Kidney (tissue), 13 donors: ENCODE measurements at regions not wholly inside any gene's neighbourhood (a gene's known extent, or its start where the extent isn't known, plus 50 kb on each side); places are given as distances from the start of the nearest gene placed in this dataset.
"Not testable (repeated sequence)": the region's sequence is repeated elsewhere in the genome, so short reads cannot be mapped to it uniquely, and the experiment has no call there.

ENCODE experiments used
- DNase-seq, 5 donors: peaks; one replicate each; pipeline ENCODE4 v3.0.0-alpha.2; 2013 to 2020
- FAIRE-seq: peaks from 2 replicates; lab custom pipeline; 2012; peaks lifted over from hg19 to GRCh38; lab: Jason Lieb, UNC
- H3K27ac ChIP-seq, 2 donors: one replicate each; pipeline ENCODE4 v1.7.0; 2013; ENCODE audit warnings: low read depth in 2 of 2, low read length in 2 of 2, inconsistent platforms in 1 of 2
- H3K27me3 ChIP-seq: one replicate; pipeline ENCODE4 v1.7.1; 2013; ENCODE audit warnings: low read length, inconsistent platforms; ENCODE audit not compliant: control insufficient read depth, insufficient read depth
- H3K36me3 ChIP-seq, 3 donors: one replicate each; pipeline versions ENCODE4 v1.7.0 to v1.7.1; 2013; ENCODE audit warnings: low read length in 3 of 3, control low read depth in 1 of 3, inconsistent platforms in 1 of 3; ENCODE audit not compliant: insufficient read depth in 3 of 3, control insufficient read depth in 2 of 3
- H3K4me1 ChIP-seq, 3 donors: one replicate each; pipeline versions ENCODE4 v1.7.0 to v1.7.1; 2013; ENCODE audit warnings: low read length in 3 of 3, inconsistent platforms in 1 of 3, low read depth in 1 of 3; ENCODE audit not compliant: control insufficient read depth in 2 of 3, insufficient read depth in 2 of 3
- H3K4me3 ChIP-seq, 3 donors: one replicate each; pipeline versions ENCODE4 v1.7.0 to v1.8.1; 2013; ENCODE audit warnings: low read length in 3 of 3, control low read depth in 1 of 3, inconsistent platforms in 1 of 3
- H3K9ac ChIP-seq, 3 donors: one replicate each; pipeline versions ENCODE4 v1.7.0 to v1.7.1; 2013; ENCODE audit warnings: low read length in 3 of 3, control low read depth in 1 of 3, inconsistent platforms in 1 of 3
- H3K9me3 ChIP-seq, 3 donors: one replicate each; pipeline versions ENCODE4 v1.7.0 to v1.7.1; 2013; ENCODE audit warnings: low read length in 3 of 3, control low read depth in 1 of 3, inconsistent platforms in 1 of 3; ENCODE audit not compliant: control insufficient read depth in 2 of 3, insufficient read depth in 1 of 3
- CTCF ChIP-seq: IDR thresholded peaks from 3 replicates; pipeline ENCODE4 v1.5.1; 2012; ENCODE audit warnings: mild to moderate bottlenecking, moderate library complexity, borderline replicate concordance; ENCODE audit not compliant: insufficient read depth; ENCODE audit errors: extremely low read depth
- intact Hi-C: fragments of 100-400 bp; cut with DNase I; formaldehyde crosslinking; loops from one replicate; pipeline ENCODE4 v1.11.1; 2022
- donor health status: control.
- donor health status: control.
- donor health status: control.
- donor health status: control.
- donor health status: control.
- donor health status: DM: yes; HTN: yes; CAD: no.
- donor health status: Normal renal cell carcinoma (clear cell type).

DNA sequence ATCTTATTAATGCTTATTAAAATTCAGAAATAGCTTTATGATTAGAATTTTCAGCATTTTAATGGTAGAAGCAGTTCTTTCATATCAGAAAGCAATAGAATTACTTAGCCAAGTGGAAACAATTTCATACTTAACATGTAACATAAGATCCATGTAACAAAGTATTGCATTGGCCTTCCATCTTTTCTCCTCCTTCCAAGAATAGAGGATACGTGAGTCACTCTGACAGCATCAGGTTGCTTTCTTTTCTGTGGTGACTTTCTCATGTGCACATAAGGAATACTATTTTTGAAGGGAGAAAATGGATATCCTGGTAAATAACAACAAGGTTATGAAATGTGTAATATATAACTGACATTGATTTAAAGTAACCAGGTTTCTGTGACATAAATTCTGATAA is 272.2 kb downstream of the ANXA1 start:
- no peaks in the 10 kb centered on the region for H3K4me1 ChIP-seq
- H3K4me3 ChIP-seq: no peak overlapping the region
- DNase-seq (no peak), FAIRE-seq (no peak)
- no peaks in the 10 kb centered on the region for H3K9me3 ChIP-seq
- H3K36me3 ChIP-seq: no peaks in the 10 kb centered on the region
- no peaks in the 10 kb centered on the region for H3K27me3 ChIP-seq
- H3K9ac ChIP-seq: no peak overlapping the region
- intact Hi-C loops: no loop called here
- no peak for TF ChIP-seq CTCF
- no peak overlapping the region for H3K27ac ChIP-seq

GRCh38 chr9:73426269-73426668 is 274.6 kb downstream of the ANXA1 start:
- DNase-seq: no peak
- intact Hi-C loops: no loop called here
- no peaks in the 10 kb centered on the region for H3K27me3 ChIP-seq
- H3K9me3 ChIP-seq: no peaks in the 10 kb centered on the region
- H3K9ac ChIP-seq: no peak overlapping the region
- no peak for FAIRE-seq
- H3K4me3 ChIP-seq: no peak overlapping the region
- no peaks in the 10 kb centered on the region for H3K4me1 ChIP-seq
- no peak for TF ChIP-seq CTCF
- H3K27ac ChIP-seq: no peak overlapping the region
- no peaks in the 10 kb centered on the region for H3K36me3 ChIP-seq

DNA sequence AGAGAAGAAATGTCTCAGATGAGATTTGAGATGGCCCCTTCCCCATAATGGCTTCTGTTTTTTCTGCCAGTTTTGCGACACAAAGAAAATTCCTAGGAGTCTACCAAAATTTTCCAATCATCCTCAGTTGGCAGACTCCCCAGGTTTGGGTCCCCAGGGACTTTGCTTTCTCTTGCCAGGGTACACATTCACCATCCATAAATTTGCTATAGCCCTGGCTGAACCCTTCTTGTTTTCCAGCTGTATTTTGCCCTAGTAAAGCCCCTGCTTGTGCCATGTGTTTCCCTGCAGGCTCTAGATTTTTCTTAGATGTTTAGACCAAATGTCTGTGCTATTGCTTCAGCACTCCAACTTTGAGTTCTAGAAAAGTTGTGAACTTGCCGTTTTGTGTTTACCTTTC is 283.2 kb downstream of the ANXA1 start:
- no peaks in the 10 kb centered on the region for H3K9me3 ChIP-seq
- H3K36me3 ChIP-seq: no peaks in the 10 kb centered on the region
- DNase-seq: no peak
- no peak overlapping the region for H3K27ac ChIP-seq
- H3K4me1 ChIP-seq: no peaks in the 10 kb centered on the region
- intact Hi-C loops: no loop called here
- no peak overlapping the region for H3K4me3 ChIP-seq
- TF ChIP-seq CTCF: no peak
- H3K27me3 ChIP-seq: no peaks in the 10 kb centered on the region
- H3K9ac ChIP-seq: no peak overlapping the region
- FAIRE-seq: no peak

DNA sequence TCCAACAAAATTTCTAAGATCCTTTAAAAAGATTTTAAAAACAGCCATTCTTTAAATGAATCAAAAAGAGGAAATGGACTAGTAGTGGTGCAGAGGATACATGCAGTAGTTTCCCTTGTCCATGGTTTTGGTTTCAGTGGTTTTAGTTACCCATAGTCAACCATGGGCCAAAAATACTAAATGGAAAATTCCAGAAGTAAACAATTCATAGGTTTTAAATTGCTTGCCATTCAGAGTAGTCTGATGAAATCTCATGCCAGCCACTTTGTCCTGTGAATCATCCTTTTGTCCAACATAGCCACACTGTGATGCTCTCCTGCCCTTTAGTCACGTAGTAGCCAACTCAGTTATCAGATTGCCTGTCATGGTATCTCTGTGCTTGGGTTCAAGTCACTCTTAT is 286.1 kb downstream of the ANXA1 start:
- no peaks in the 10 kb centered on the region for H3K27me3 ChIP-seq
- H3K36me3 ChIP-seq: no peaks in the 10 kb centered on the region
- DNase-seq: no peak
- H3K4me1 ChIP-seq: no peaks in the 10 kb centered on the region
- no peak overlapping the region for H3K27ac ChIP-seq
- no peak overlapping the region for H3K9ac ChIP-seq
- H3K9me3 ChIP-seq: no peaks in the 10 kb centered on the region
- TF ChIP-seq CTCF: no peak
- intact Hi-C loops: no loop called here
- FAIRE-seq: no peak
- no peak overlapping the region for H3K4me3 ChIP-seq

DNA sequence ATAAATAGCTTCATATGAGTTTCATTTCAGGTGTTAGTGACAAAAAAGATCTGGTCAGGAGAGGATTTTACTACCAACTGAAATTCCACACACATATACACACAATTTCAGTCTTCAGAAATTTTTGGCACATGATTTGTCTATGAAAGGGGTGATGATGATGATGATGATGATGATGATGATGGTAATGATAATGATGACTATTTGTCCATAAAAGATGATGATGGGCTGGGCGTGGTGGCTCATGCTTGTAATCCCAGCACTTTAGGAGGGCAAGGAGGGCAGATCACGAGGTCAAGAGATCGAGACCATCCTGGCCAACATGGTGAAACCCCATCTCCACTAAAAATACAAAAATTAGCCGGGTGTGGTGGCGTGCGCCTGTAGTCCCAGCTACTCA is 288.2 kb downstream of the ANXA1 start:
- FAIRE-seq, H3K9ac ChIP-seq, H3K4me3 ChIP-seq, H3K4me1 ChIP-seq, H3K27me3 ChIP-seq, H3K36me3 ChIP-seq, intact Hi-C loops, DNase-seq, H3K9me3 ChIP-seq, H3K27ac ChIP-seq: not testable (repeated sequence)
